HG03025 (cell line): ENCODE measurements at regions not wholly inside any gene's neighbourhood (a gene's known extent, or its start where the extent isn't known, plus 50 kb on each side); places are given as distances from the start of the nearest gene placed in this dataset.
"Not testable (repeated sequence)": the region's sequence is repeated elsewhere in the genome, so short reads cannot be mapped to it uniquely, and the experiment has no call there.

Experiments used
- ATAC-seq: cut with Tn5 transposase; IDR thresholded peaks from one replicate; pipeline ENCODE4 v1.9.1; 2021; ENCODE audit warnings: mild to moderate bottlenecking, moderate library complexity; ENCODE audit not compliant: unreplicated experiment, low FRiP score

GRCh38 chr5:10921160-10921559 lies 160.1 kb upstream of the DAP start:
- ATAC-seq = no peak

- ATAC-seq = no peak
Observed at GRCh38 chr5:10920400-10920799, 159.4 kb upstream of the DAP start.

GRCh38 chr5:10914741-10915480 lies 153.9 kb upstream of the DAP start:
- ATAC-seq = no peak

- no peak for ATAC-seq
Observed at GRCh38 chr5:10913841-10914240, 152.8 kb upstream of the DAP start.

GRCh38 chr5:10913181-10913810 lies 152.3 kb upstream of the DAP start:
- no peak for ATAC-seq

GRCh38 chr5:10912435-10912834 lies 151.4 kb upstream of the DAP start:
- no peak for ATAC-seq

GRCh38 chr5:10910261-10910660 lies 149.2 kb upstream of the DAP start:
- no peak for ATAC-seq

GRCh38 chr5:10904862-10905432 lies 143.9 kb upstream of the DAP start:
- ATAC-seq = no peak

- ATAC-seq = no peak
Observed at GRCh38 chr5:10903786-10904560, 142.9 kb upstream of the DAP start.

GRCh38 chr5:10902145-10902544 lies 141.1 kb upstream of the DAP start:
- no peak for ATAC-seq

- ATAC-seq = no peak
Observed at GRCh38 chr5:10898514-10898913, 137.5 kb upstream of the DAP start.

- no peak for ATAC-seq
Observed at GRCh38 chr5:10896016-10896415, 135.0 kb upstream of the DAP start.

- no peak for ATAC-seq
Observed at GRCh38 chr5:10894445-10895054, 133.5 kb upstream of the DAP start.

GRCh38 chr5:10892911-10893215 lies 131.8 kb upstream of the DAP start:
- no peak for ATAC-seq

- ATAC-seq = no peak
Observed at GRCh38 chr5:10892147-10892910, 131.3 kb upstream of the DAP start.

GRCh38 chr5:10891193-10891592 lies 130.2 kb upstream of the DAP start:
- ATAC-seq = no peak

- ATAC-seq = no peak
Observed at GRCh38 chr5:10886497-10886896, 125.5 kb upstream of the DAP start.

- ATAC-seq = no peak
Observed at GRCh38 chr5:10885026-10885425, 124.0 kb upstream of the DAP start.

- ATAC-seq = not testable (repeated sequence)
Observed at GRCh38 chr5:10883945-10884344, 122.9 kb upstream of the DAP start.

GRCh38 chr5:10880934-10881333 lies 119.9 kb upstream of the DAP start:
- no peak for ATAC-seq
